ENCODE measurements at regions not wholly inside any gene's neighbourhood (a gene's known extent, or its start where the extent isn't known, plus 50 kb on each side); places are given as distances from the start of the nearest gene placed in this dataset.

DNA sequence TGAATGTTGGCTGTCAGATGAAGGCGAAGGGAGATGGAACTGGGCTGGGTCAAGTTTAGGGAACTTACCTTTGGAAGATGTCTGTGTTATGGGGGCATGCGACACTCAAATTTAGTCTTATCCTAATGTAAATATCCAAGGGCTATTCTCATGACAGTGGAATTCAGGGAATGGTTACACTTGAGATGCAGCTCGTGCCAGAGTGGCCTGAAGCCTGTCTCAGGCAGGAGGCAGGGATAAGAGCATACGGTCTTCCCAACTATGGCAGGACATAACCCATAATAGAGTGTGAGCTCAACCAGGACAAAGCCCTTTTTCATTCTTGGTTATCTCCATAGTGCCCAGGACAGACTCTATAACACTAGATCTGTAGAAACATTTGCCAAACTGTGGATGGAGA, 393.3 kb upstream of the CDH11 start:
- TF ChIP-seq POLR2AphosphoS5 (IDR thresholded peaks at IDR 0.05; ENCODE audit: low read depth) = no peak
- TF ChIP-seq, protein P1, sequence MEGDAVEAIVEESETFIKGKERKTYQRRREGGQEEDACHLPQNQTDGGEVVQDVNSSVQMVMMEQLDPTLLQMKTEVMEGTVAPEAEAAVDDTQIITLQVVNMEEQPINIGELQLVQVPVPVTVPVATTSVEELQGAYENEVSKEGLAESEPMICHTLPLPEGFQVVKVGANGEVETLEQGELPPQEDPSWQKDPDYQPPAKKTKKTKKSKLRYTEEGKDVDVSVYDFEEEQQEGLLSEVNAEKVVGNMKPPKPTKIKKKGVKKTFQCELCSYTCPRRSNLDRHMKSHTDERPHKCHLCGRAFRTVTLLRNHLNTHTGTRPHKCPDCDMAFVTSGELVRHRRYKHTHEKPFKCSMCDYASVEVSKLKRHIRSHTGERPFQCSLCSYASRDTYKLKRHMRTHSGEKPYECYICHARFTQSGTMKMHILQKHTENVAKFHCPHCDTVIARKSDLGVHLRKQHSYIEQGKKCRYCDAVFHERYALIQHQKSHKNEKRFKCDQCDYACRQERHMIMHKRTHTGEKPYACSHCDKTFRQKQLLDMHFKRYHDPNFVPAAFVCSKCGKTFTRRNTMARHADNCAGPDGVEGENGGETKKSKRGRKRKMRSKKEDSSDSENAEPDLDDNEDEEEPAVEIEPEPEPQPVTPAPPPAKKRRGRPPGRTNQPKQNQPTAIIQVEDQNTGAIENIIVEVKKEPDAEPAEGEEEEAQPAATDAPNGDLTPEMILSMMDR (IDR thresholded peaks at IDR 0.05; ENCODE audit: insufficient read depth, low read length) = no peak
- TF ChIP-seq GABPA (IDR thresholded peaks at IDR 0.05; ENCODE audit: low read depth) = no peak
- TF ChIP-seq, protein P2, sequence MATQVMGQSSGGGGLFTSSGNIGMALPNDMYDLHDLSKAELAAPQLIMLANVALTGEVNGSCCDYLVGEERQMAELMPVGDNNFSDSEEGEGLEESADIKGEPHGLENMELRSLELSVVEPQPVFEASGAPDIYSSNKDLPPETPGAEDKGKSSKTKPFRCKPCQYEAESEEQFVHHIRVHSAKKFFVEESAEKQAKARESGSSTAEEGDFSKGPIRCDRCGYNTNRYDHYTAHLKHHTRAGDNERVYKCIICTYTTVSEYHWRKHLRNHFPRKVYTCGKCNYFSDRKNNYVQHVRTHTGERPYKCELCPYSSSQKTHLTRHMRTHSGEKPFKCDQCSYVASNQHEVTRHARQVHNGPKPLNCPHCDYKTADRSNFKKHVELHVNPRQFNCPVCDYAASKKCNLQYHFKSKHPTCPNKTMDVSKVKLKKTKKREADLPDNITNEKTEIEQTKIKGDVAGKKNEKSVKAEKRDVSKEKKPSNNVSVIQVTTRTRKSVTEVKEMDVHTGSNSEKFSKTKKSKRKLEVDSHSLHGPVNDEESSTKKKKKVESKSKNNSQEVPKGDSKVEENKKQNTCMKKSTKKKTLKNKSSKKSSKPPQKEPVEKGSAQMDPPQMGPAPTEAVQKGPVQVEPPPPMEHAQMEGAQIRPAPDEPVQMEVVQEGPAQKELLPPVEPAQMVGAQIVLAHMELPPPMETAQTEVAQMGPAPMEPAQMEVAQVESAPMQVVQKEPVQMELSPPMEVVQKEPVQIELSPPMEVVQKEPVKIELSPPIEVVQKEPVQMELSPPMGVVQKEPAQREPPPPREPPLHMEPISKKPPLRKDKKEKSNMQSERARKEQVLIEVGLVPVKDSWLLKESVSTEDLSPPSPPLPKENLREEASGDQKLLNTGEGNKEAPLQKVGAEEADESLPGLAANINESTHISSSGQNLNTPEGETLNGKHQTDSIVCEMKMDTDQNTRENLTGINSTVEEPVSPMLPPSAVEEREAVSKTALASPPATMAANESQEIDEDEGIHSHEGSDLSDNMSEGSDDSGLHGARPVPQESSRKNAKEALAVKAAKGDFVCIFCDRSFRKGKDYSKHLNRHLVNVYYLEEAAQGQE (IDR thresholded peaks at IDR 0.05; ENCODE audit: insufficient replicate concordance, low read depth) = no peak
- no peak for TF ChIP-seq SPI1 (IDR thresholded peaks at IDR 0.05; ENCODE audit: borderline replicate concordance, low read depth)
